ENCODE measurements at regions not wholly inside any gene's neighbourhood (a gene's known extent, or its start where the extent isn't known, plus 50 kb on each side); places are given as distances from the start of the nearest gene placed in this dataset.
"Not testable (repeated sequence)": the region's sequence is repeated elsewhere in the genome, so short reads cannot be mapped to it uniquely, and the experiment has no call there.

GRCh38 chr10:38969553-38969952, 875.4 kb downstream of the ZNF37A start:
- peak in 1 of 2 donors; percentile 72 for DNase-seq (ENCODE audit: low spot score in 2 of 2)
- not testable (repeated sequence) for H3K4me3 ChIP-seq, H3K36me3 ChIP-seq, H3K9me3 ChIP-seq, H3K4me1 ChIP-seq, H3K27me3 ChIP-seq, H3K27ac ChIP-seq
- 77% methylated on average over 15 of the region's 19 CpGs for WGBS

GRCh38 chr10:38979535-38979934, 885.4 kb downstream of the ZNF37A start:
- no peaks in the 10 kb centered on the region for H3K27me3 ChIP-seq
- DNase-seq (ENCODE audit: low spot score in 2 of 2), result no peak
- H3K9me3 ChIP-seq, result peaks cover 7% of the 10 kb centered on the region
- H3K4me1 ChIP-seq, result no peaks in the 10 kb centered on the region
- WGBS, result 82% methylated on average over 5 of the region's 6 CpGs
- no peak overlapping the region for H3K27ac ChIP-seq
- TF ChIP-seq EP300 (IDR thresholded peaks at IDR 0.05), result no peak
- no peak for TF ChIP-seq POLR2A (IDR thresholded peaks at IDR 0.05)
- no peak for TF ChIP-seq CTCF (IDR thresholded peaks at IDR 0.05)
- TF ChIP-seq POLR2AphosphoS5 (IDR thresholded peaks at IDR 0.05), result no peak
- H3K36me3 ChIP-seq, result no peaks in the 10 kb centered on the region
- no peak overlapping the region for H3K4me3 ChIP-seq
